Osteoblast (primary cell): ENCODE measurements at regions not wholly inside any gene's neighbourhood (a gene's known extent, or its start where the extent isn't known, plus 50 kb on each side); places are given as distances from the start of the nearest gene placed in this dataset.
A peak's percentile ranks its signal among the peaks of the same experiment; 100 is the strongest.

ENCODE experiments used
- DNase-seq: peaks from one replicate; pipeline ENCODE4 v3.0.0; 2011; ENCODE audit warnings: low spot score, mixed read lengths; ENCODE audit not compliant: insufficient read length; ENCODE audit errors: missing footprints
- H2AFZ ChIP-seq: 2 replicates; pipeline ENCODE4 v1.6.0; 2011; ENCODE audit warnings: mild to moderate bottlenecking, low read length
- H3K27ac ChIP-seq: 2 replicates; pipeline ENCODE4 v1.5.1; 2011; ENCODE audit warnings: mild to moderate bottlenecking, low read depth, low read length, moderate library complexity
- H3K27me3 ChIP-seq: 2 replicates; pipeline ENCODE4 v1.6.0; 2012; ENCODE audit warnings: mild to moderate bottlenecking, control low read depth, inconsistent platforms, low read length, moderate library complexity; ENCODE audit not compliant: insufficient read depth
- H3K36me3 ChIP-seq: 2 replicates; pipeline ENCODE4 v1.5.1; 2011; ENCODE audit warnings: mild to moderate bottlenecking, low read length, control low read depth, moderate library complexity; ENCODE audit not compliant: insufficient read depth
- H3K4me1 ChIP-seq: 2 replicates; pipeline ENCODE4 v1.5.1; 2011; ENCODE audit warnings: mild to moderate bottlenecking, low read length, control low read depth, moderate library complexity; ENCODE audit not compliant: insufficient read depth
- H3K4me2 ChIP-seq: 2 replicates; pipeline ENCODE4 v1.6.0; 2011; ENCODE audit warnings: mild to moderate bottlenecking, low read length; ENCODE audit not compliant: insufficient read depth
- H3K4me3 ChIP-seq: fragments of 200-600 bp; sonication (generic); 3 replicates; pipeline ENCODE4 v1.5.1; 2012; ENCODE audit warnings: mild to moderate bottlenecking, low read length, inconsistent platforms; ENCODE audit not compliant: insufficient read depth
- H3K79me2 ChIP-seq: 2 replicates; pipeline ENCODE4 v1.6.0; 2012; ENCODE audit warnings: mild to moderate bottlenecking, low read length, control low read depth, inconsistent platforms; ENCODE audit not compliant: insufficient read depth
- H3K9me3 ChIP-seq: 2 replicates; pipeline ENCODE4 v1.5.1; 2011; ENCODE audit warnings: low read depth, low read length, control low read depth
- H4K20me1 ChIP-seq: 2 replicates; pipeline ENCODE4 v1.6.0; 2012; ENCODE audit warnings: mild to moderate bottlenecking, low read length, control low read depth; ENCODE audit not compliant: insufficient read depth
- CTCF ChIP-seq: IDR thresholded peaks from 2 replicates; pipeline ENCODE4 v1.5.1; 2011; ENCODE audit warnings: mild to moderate bottlenecking, low read depth, low read length, moderate library complexity; ENCODE audit errors: extremely low read depth

GRCh38 chr11:104830508-104830907 is 67.8 kb downstream of the CASP12 start:
- Histone ChIP-seq H3K4me2 (no peak overlapping the region), H3K9me3 (no peaks in the 10 kb centered on the region), H2AFZ (no peak overlapping the region), H3K4me3 (no peak overlapping the region), H3K4me1 (no peaks in the 10 kb centered on the region), H3K27me3 (no peaks in the 10 kb centered on the region), H4K20me1 (no peaks in the 10 kb centered on the region), H3K36me3 (no peaks in the 10 kb centered on the region), H3K79me2 (no peaks in the 10 kb centered on the region), H3K27ac (no peak overlapping the region)
- no peak for TF ChIP-seq CTCF
- no peak for DNase-seq

GRCh38 chr11:104830080-104830479 is 68.2 kb downstream of the CASP12 start:
- H3K4me3 ChIP-seq, result no peak overlapping the region
- H3K36me3 ChIP-seq, result no peaks in the 10 kb centered on the region
- H2AFZ ChIP-seq, result no peak overlapping the region
- H3K27me3 ChIP-seq, result no peaks in the 10 kb centered on the region
- H3K27ac ChIP-seq, result no peak overlapping the region
- H3K79me2 ChIP-seq, result no peaks in the 10 kb centered on the region
- TF ChIP-seq CTCF, result no peak
- H3K9me3 ChIP-seq, result no peaks in the 10 kb centered on the region
- H4K20me1 ChIP-seq, result no peaks in the 10 kb centered on the region
- peak; percentile 21 for DNase-seq
- no peak overlapping the region for H3K4me2 ChIP-seq
- no peaks in the 10 kb centered on the region for H3K4me1 ChIP-seq

- TF ChIP-seq CTCF, result no peak
Measured at GRCh38 chr11:104826772-104827171, 71.5 kb downstream of the CASP12 start.

GRCh38 chr11:104823657-104824056 is 74.6 kb downstream of the CASP12 start:
- no peaks in the 10 kb centered on the region for H4K20me1 ChIP-seq
- no peak for TF ChIP-seq CTCF

More at GRCh38 chr11:104826772-104827171, 71.5 kb downstream of the CASP12 start:
- no peaks in the 10 kb centered on the region for H4K20me1 ChIP-seq
- H3K4me3 ChIP-seq, result no peak overlapping the region
- H3K4me2 ChIP-seq, result no peak overlapping the region
- H2AFZ ChIP-seq, result no peak overlapping the region
- H3K79me2 ChIP-seq, result no peaks in the 10 kb centered on the region
- no peak for DNase-seq
- H3K4me1 ChIP-seq, result no peaks in the 10 kb centered on the region
- no peaks in the 10 kb centered on the region for H3K27me3 ChIP-seq
- no peak overlapping the region for H3K27ac ChIP-seq
- H3K36me3 ChIP-seq, result no peaks in the 10 kb centered on the region
- no peaks in the 10 kb centered on the region for H3K9me3 ChIP-seq

More at GRCh38 chr11:104823657-104824056, 74.6 kb downstream of the CASP12 start:
- no peaks in the 10 kb centered on the region for H3K36me3 ChIP-seq
- no peak overlapping the region for H3K4me2 ChIP-seq
- H3K79me2 ChIP-seq, result no peaks in the 10 kb centered on the region
- no peak for DNase-seq
- no peaks in the 10 kb centered on the region for H3K9me3 ChIP-seq
- H3K27me3 ChIP-seq, result no peaks in the 10 kb centered on the region
- H3K4me3 ChIP-seq, result no peak overlapping the region
- no peak overlapping the region for H2AFZ ChIP-seq
- no peaks in the 10 kb centered on the region for H3K4me1 ChIP-seq
- no peak overlapping the region for H3K27ac ChIP-seq
